Glomerular visceral epithelial cell (primary cell): ENCODE measurements at regions not wholly inside any gene's neighbourhood (a gene's known extent, or its start where the extent isn't known, plus 50 kb on each side); places are given as distances from the start of the nearest gene placed in this dataset.

Source experiments
- DNase-seq: peaks from one replicate; pipeline ENCODE4 v3.0.0-alpha.2; 2016; ENCODE audit errors: extremely low spot score

DNA sequence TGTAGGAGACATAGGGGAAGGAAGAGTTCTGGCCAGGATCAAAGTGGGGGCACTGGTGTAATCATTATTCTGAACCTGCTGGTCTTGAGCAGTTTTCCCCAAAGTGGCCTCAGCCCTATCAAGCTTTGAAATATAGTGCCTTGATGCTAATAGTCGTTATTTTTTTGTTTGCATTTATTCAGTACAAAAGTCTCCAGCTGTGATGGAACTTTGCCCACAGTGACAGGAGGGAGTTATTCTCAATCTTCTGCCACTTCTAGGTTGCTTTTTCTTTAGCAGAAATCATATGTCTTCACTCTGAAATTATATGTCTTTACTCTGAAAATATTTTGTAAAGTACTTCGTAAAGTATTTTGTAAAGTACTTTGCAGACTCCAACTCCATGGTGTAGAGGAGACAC lies 93.1 kb downstream of the FAT3 start:
- no peak for DNase-seq

DNA sequence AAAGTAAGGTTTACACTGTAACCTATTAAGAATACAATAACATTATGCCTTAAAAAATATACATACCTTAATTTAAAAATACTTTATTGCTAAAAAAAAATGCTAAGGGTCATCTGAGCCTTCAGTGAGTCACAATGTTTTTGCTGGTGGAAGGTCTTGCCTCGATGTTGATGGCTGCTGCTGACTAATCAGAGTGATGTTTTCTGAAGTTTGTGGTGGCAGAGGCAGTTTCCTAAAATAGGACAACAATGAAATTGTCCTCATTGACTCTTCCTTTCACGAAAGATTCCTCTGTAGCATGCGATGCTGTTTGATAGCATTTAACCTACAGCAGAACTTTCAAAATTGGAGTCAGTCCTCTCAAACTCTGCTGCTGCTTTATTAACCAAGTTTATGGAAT lies 97.6 kb downstream of the FAT3 start:
- peak; percentile 6 for DNase-seq

DNA sequence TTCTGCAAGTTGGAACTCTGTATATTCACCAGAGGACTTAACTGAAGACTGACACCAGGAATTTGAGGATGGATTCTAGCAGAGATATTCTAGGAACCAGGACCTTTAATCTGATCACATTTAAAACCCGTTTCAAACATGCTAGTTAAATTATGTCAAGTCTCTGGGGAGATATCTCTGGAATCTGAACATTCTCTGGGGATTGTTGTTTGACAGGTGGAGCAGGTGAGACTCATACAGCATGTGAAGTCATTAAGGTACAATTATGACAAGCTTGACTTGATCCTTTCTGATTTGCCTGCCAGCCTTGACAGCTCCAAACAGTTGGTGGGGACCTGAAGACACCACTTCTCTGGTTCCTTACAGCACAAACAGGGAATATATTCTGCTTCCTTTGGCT lies 100.3 kb downstream of the FAT3 start:
- DNase-seq, result no peak

GRCh38 chr11:92325416-92325815 lies 100.8 kb downstream of the FAT3 start:
- no peak for DNase-seq

DNA sequence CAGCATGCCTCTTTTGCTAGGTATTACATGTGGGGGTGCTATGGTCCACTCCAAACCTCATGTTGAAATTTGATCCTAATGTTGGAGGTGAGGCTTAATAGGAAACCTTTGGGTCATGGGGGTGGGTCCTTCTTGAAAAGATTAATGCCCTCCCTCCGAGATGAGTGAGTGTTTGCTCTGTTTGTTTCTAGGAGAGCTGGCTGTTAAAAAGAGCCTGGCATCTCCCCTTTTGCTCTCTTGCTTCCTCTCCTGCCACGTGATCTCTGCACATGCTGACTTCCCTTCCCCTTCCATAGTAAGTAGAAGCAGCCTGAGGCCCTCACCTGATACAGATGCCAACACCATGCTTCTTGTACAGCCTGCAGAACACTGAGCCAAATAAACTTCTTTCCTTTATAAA lies 104.5 kb downstream of the FAT3 start:
- no peak for DNase-seq

GRCh38 chr11:92329646-92330045 lies 105.0 kb downstream of the FAT3 start:
- DNase-seq, result no peak

DNA sequence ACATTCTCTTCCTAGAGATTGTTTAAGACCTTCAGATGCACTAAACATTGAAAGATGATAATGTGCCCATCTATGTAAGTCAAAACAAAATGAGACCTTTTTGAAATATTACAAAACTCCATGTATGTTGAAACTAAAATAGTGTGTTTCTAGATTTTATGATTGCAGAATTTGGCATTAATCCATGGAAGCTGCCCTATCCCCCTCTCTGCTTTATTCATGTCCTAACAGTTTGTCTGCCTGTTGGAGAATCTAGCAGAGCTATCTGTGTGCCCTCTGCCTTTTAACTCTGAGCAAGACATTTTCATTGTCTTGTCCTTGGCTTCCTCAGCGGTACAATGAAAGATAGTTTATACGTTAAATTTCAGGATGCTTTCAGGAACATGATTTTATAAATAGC lies 105.5 kb downstream of the FAT3 start:
- no peak for DNase-seq

GRCh38 chr11:92332986-92333385 lies 108.4 kb downstream of the FAT3 start:
- no peak for DNase-seq

DNA sequence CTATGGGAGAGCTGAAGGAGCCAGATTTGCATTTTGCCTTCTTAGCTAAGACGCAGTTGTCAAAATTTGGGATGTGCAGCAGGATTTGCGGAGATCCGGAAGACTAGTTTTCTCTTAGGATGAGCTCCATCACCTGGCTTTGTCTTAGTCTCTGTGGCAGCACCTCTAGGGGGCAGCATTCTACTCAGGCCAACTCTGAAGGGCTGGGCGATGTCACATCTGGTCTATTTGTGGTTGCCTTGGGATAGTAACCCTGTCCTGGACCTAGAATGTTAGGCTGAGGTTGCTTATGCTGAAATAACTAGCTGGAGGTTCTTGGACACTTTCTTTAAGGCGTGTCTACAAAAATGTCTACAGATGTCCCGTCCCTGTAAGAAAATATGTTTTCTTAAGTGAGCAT lies 116.2 kb downstream of the FAT3 start:
- peak; percentile 2 for DNase-seq

- no peak for DNase-seq
These were observed 117.6 kb downstream of the FAT3 start for GRCh38 chr11:92342034-92342720.

GRCh38 chr11:92342886-92343285 lies 118.3 kb downstream of the FAT3 start:
- no peak for DNase-seq

DNA sequence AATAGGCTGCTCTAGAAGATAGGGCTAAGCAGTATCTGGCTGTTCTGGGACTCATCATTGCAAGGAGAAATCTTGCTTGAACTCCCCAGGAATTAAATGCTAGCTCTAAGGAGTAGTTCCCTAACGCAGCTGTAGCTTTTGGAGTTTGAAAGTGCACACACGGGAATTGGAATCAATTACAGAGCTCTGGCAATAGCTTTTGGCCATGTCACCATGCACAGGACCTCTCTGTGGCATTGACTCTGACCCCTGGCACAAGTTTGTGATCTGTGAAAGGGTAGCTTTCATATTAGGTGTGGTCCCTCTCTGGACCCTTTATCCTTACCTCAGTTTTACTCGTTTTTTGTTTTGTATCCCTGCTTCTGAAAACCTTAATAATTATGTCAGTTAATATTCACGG lies 121.6 kb downstream of the FAT3 start:
- no peak for DNase-seq

DNA sequence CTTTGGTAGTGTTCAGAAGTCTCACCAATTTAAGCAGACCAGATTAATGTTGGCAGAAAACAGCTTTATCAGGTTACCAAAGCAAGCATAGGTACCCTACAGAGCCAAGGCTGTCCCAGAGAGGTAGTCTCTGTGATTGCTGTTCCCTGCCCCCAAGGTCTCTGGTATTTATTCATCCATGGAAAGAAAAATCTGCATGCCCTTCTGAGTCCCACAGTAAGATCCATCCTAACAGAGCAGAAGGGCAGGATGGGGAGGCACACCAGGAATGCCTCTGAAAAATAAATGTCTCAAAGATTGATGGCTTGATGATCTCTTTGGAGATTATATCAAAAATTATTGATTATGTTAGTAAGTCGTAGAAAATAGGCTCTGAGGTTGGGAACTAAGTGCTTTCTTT lies 122.8 kb downstream of the FAT3 start:
- no peak for DNase-seq

GRCh38 chr11:92349486-92350156 lies 125.0 kb downstream of the FAT3 start:
- DNase-seq, result no peak

GRCh38 chr11:92357344-92357743 lies 132.7 kb downstream of the FAT3 start:
- peak; percentile 55 for DNase-seq

GRCh38 chr11:92357841-92358240 lies 133.2 kb downstream of the FAT3 start:
- no peak for DNase-seq

DNA sequence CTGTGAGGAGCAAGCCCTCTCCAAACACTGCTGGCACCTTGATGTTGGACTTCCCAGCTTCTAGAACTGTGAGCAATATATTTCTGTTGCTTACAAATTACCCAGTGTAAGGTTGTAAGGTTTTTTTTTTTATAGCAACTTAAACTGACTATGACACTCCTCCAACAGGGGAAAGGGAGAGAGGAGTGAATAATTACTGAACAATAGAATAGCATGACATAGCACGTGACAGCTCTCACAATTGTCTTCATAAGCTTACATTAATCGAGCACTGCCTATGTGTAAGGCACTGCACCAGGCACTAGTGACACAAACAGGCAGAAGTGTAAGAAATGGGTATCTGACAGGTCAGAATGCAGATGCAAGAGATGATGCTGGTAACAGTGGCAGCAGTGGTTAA lies 136.9 kb downstream of the FAT3 start:
- no peak for DNase-seq

DNA sequence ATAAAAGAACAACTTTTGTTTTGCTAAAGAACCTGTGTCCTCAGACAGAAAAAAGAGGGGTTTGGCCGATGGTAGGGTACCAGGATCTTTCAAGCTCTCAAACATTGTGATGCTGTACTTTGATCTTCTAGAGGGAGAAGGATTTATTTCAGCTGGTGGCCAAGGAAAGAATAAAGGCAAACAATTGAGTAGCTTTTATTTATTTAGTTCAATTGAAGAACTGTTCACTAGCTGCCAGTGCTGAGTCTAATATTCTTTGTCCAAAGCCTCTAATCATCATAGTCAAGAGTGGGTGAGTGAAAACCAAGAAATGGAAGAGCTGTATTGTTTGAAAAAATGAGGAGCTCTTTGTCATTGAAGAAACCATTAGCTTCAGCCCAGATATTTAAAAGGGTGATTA lies 138.4 kb downstream of the FAT3 start:
- no peak for DNase-seq

DNA sequence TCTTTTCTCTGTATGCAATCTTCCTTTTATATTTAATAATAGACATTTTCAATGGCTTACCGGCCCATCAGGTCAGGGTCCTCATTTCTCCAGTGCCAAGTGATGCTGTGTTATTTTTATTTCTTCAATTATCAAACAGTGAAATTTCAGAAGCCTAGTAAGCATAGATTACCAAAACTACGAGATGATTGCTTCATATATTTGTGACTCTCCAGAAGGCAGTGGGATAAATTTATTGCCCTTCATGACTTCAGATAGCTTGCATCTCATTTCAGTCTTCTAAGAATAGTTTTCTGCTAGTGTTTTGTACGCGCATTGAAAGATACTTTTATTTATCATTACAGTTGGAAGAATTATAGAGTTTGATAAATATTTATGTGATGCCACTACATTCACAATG lies 139.6 kb downstream of the FAT3 start:
- no peak for DNase-seq

GRCh38 chr11:92376146-92376599 lies 151.6 kb downstream of the FAT3 start:
- peak; percentile 62 for DNase-seq

GRCh38 chr11:92376680-92377079 lies 152.1 kb downstream of the FAT3 start:
- no peak for DNase-seq

DNA sequence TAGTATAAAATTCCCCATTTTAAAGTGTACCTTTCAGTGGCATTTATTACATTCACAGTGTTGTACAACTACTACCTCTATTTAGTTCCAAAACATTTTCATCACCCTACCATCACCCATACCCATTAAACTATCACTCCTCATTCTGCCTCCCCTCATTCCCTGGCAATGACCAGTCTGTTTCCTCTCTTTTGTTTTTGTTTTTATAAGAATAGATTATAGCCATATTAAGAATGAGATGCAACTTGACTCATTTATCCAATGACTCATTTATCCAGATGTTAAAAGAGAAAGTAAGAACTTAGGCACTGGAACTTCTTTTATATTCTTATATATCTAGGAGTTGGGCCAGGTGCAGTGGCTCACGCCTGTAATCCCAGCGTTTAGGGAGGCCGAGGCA lies 156.3 kb downstream of the FAT3 start:
- DNase-seq, result no peak

GRCh38 chr11:92382311-92382710 lies 157.7 kb downstream of the FAT3 start:
- no peak for DNase-seq

DNA sequence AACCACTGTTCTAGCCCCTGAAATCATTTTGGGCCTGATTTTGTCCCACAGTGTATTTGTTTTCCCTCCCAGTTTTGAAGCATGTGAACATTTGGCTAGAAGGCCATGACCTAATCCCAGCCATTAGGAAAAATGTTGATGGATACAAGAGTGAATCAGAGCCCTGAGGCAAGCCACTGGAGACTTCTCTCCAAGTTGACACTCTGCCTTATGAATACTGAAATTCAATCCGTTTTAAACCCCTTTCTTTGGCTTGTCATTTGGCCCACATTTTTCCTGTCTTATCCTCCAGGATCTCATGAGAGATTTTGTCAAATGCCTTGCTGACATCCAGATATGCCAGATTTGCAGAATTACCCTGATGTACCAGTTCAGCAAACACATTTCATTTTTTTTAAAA lies 158.8 kb downstream of the FAT3 start:
- DNase-seq, result peak; percentile 21
